ENCODE measurements at regions not wholly inside any gene's neighbourhood (a gene's known extent, or its start where the extent isn't known, plus 50 kb on each side); places are given as distances from the start of the nearest gene placed in this dataset.
"Not testable (repeated sequence)": the region's sequence is repeated elsewhere in the genome, so short reads cannot be mapped to it uniquely, and the experiment has no call there.

- no peak for DNase-seq (ENCODE audit: low spot score)
Observed at GRCh38 chr16:88322500-88322970, 60.2 kb upstream of the ZNF469 start.

- no peak for DNase-seq (ENCODE audit: low spot score)
Observed at GRCh38 chr16:88323041-88323440, 59.7 kb upstream of the ZNF469 start.

GRCh38 chr16:88323546-88324330 lies 59.0 kb upstream of the ZNF469 start:
- no peak for DNase-seq (ENCODE audit: low spot score)

GRCh38 chr16:88325087-88325750 lies 57.5 kb upstream of the ZNF469 start:
- no peak for DNase-seq (ENCODE audit: low spot score)

GRCh38 chr16:88325976-88326375 lies 56.8 kb upstream of the ZNF469 start:
- no peak for DNase-seq (ENCODE audit: low spot score)

- DNase-seq (ENCODE audit: low spot score): no peak
Observed at GRCh38 chr16:88326611-88327485, 55.9 kb upstream of the ZNF469 start.

GRCh38 chr16:88327561-88328312 lies 55.0 kb upstream of the ZNF469 start:
- DNase-seq (ENCODE audit: low spot score): no peak

GRCh38 chr16:88328313-88328980 lies 54.3 kb upstream of the ZNF469 start:
- DNase-seq (ENCODE audit: low spot score): no peak

GRCh38 chr16:88329726-88330700 lies 52.7 kb upstream of the ZNF469 start:
- no peak for DNase-seq (ENCODE audit: low spot score)

- no peak for DNase-seq (ENCODE audit: low spot score)
Observed at GRCh38 chr16:88330971-88331890, 51.5 kb upstream of the ZNF469 start.

- DNase-seq (ENCODE audit: low spot score): no peak
Observed at GRCh38 chr16:88331989-88332920, 50.5 kb upstream of the ZNF469 start.

- DNase-seq (ENCODE audit: low spot score): not testable (repeated sequence)
Observed at GRCh38 chr16:88332921-88333825, 49.6 kb upstream of the ZNF469 start.
